Caco-2 (cell line): ENCODE measurements at regions not wholly inside any gene's neighbourhood (a gene's known extent, or its start where the extent isn't known, plus 50 kb on each side); places are given as distances from the start of the nearest gene placed in this dataset.

Source experiments
- BruUV-seq: library from RNA; stranded (reverse); fragments of 400-500 nt; replicated peaks from 2 replicates; lab custom pipeline; 2021; lab: Mats Ljungman, UMichigan
- CTCF ChIA-PET: fragments of 300-600 bp; sonication (Branson Sonifier 250); formaldehyde crosslinking; loops from one replicate; lab custom pipeline; 2022; ENCODE audit warnings: antibody characterized with exemption; lab: Charles Lee
- POLR2A ChIA-PET: fragments of 300-600 bp; sonication (Branson Sonifier 250); formaldehyde crosslinking; loops from one replicate; lab custom pipeline; 2022; ENCODE audit warnings: antibody characterized with exemption; lab: Charles Lee
- DNase-seq, 2 experiments: peaks; one replicate each; pipeline versions ENCODE4 v3.0.0 to v3.0.0-alpha.2; 2020 to 2022
- H3K27me3 ChIP-seq: replicated peaks from 2 replicates; pipeline ENCODE4 v1.6.0; 2011; ENCODE audit warnings: low read length; ENCODE audit not compliant: control insufficient read depth, insufficient read depth
- H3K36me3 ChIP-seq: 2 replicates; pipeline ENCODE4 v1.5.1; 2011; ENCODE audit warnings: low read length; ENCODE audit not compliant: control insufficient read depth, insufficient read depth
- H3K4me1 ChIP-seq: fragments of 250-450 bp; sonication (Bioruptor Pico); 2 replicates; pipeline ENCODE4 v1.5.1; 2020; ENCODE audit warnings: mild to moderate bottlenecking
- H3K4me3 ChIP-seq: 2 replicates; pipeline ENCODE4 v1.5.1; 2011; ENCODE audit warnings: low read depth, mild to moderate bottlenecking, control low read depth, low read length
- H3K9me3 ChIP-seq: fragments of 250-450 bp; sonication (Bioruptor Pico); 2 replicates; pipeline ENCODE4 v1.5.1; 2020; ENCODE audit warnings: mild to moderate bottlenecking, moderate library complexity
- H3K27ac Mint-ChIP-seq: one replicate; pipeline ENCODE4 v1.8.0; 2022; ENCODE audit warnings: mixed read lengths; ENCODE audit not compliant: unreplicated experiment
- H3K27me3 Mint-ChIP-seq: one replicate; pipeline ENCODE4 v1.8.0; 2022; ENCODE audit warnings: mixed read lengths; ENCODE audit not compliant: insufficient read depth, unreplicated experiment
- H3K36me3 Mint-ChIP-seq: one replicate; pipeline ENCODE4 v1.8.0; 2022; ENCODE audit warnings: mild to moderate bottlenecking, mixed read lengths; ENCODE audit not compliant: insufficient read depth, unreplicated experiment
- H3K4me1 Mint-ChIP-seq: one replicate; pipeline ENCODE4 v1.8.0; 2022; ENCODE audit warnings: low read depth, mixed read lengths; ENCODE audit not compliant: unreplicated experiment
- H3K4me3 Mint-ChIP-seq: one replicate; pipeline ENCODE4 v1.8.0; 2022; ENCODE audit warnings: mild to moderate bottlenecking, moderate library complexity, mixed read lengths; ENCODE audit not compliant: unreplicated experiment
- H3K9me3 Mint-ChIP-seq: one replicate; pipeline ENCODE4 v1.8.0; 2022; ENCODE audit warnings: mixed read lengths; ENCODE audit not compliant: unreplicated experiment
- CTCF ChIP-seq, 2 experiments: fragments of 200-600 bp in 1 of 2; IDR thresholded peaks; 1 replicate in 1 of 2; 2 replicates in 1 of 2; pipeline versions ENCODE4 v1.5.1 to v1.8.0; 2011 to 2022; ENCODE audit warnings: antibody characterized with exemption in 1 of 2, control low read depth in 1 of 2, inconsistent platforms in 1 of 2, low read depth in 1 of 2, low read length in 1 of 2, mild to moderate bottlenecking in 1 of 2, moderate library complexity in 1 of 2; ENCODE audit not compliant: insufficient read depth in 1 of 2, severe bottlenecking in 1 of 2, unreplicated experiment in 1 of 2
- intact Hi-C: fragments of 100-400 bp; cut with micrococcal nuclease; formaldehyde crosslinking; loops from one replicate; pipeline ENCODE4 v1.10.0; 2022; ENCODE audit not compliant: unreplicated experiment

DNA sequence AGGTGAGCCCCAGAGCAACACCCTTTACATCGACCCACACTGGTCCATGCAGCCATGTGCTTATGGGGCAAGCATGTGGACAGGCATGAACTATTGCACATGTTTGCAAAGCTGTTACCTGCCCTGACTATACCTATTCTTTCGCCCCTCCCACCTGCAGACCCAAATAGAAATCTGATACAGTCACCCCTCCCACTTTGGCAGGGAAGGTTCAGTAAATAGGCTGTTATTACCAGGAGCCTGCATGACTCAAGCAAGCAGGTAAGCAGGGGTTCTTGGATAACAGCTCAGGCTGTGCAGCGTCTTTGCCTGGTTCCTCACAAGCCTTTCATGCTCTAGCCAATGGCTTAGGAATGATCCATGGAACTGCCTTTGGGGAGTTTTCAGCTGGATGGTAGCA is 122.7 kb upstream of the DIPK2B start:
- no peaks in the 10 kb centered on the region for H3K27me3 ChIP-seq
- no peaks in the 10 kb centered on the region for H3K36me3 ChIP-seq
- POLR2A ChIA-PET = no interaction called here
- H3K4me3 Mint-ChIP-seq = no peak overlapping the region
- no peak for DNase-seq
- no peaks in the 10 kb centered on the region for H3K4me1 ChIP-seq
- H3K4me3 ChIP-seq = no peak overlapping the region
- TF ChIP-seq CTCF (IDR thresholded peaks at IDR 0.05; ENCODE audit: insufficient read depth in 1 of 2, low read depth in 1 of 2, low read length in 1 of 2, severe bottlenecking in 1 of 2, unreplicated experiment in 1 of 2) = no peak
- CTCF ChIA-PET = no interaction called here
- intact Hi-C loops = loop anchor here (10.0 kb wide), 1 partner anchor 1081 kb away; no protein-coding TSS in a partner anchor
- H3K9me3 ChIP-seq = no peaks in the 10 kb centered on the region
- peaks cover 3% of the 10 kb centered on the region for H3K27me3 Mint-ChIP-seq
- no peaks in the 10 kb centered on the region for H3K4me1 Mint-ChIP-seq
- BruUV-seq = no TSS peak
- no peaks in the 10 kb centered on the region for H3K9me3 Mint-ChIP-seq
- H3K36me3 Mint-ChIP-seq = no peaks in the 10 kb centered on the region
- H3K27ac Mint-ChIP-seq = no peak overlapping the region

DNA sequence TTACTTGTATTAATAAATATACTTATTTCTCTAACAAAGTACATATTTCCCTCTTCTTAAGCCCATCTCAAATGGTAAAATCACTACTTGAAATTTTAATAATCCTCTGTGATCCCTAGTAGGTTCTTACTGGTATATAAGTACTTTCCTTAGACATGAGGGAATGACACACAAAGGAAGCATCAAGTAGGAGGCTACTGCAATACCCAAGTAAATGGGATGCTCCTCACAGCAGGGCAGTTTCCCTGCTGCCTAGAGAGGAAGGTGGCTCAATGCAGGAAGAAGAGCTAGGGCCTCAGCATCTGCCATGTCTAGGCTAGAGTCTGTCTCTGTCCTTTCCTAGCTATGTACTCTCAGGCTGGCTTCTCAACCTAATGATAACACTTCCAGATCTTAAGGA is 122.1 kb upstream of the DIPK2B start:
- DNase-seq = no peak
- TF ChIP-seq CTCF (IDR thresholded peaks at IDR 0.05; ENCODE audit: insufficient read depth in 1 of 2, low read depth in 1 of 2, low read length in 1 of 2, severe bottlenecking in 1 of 2, unreplicated experiment in 1 of 2) = no peak
- ChIA-PET CTCF (no interaction called here), POLR2A (no interaction called here)
- no peaks in the 10 kb centered on the region for H3K9me3 ChIP-seq
- no peak overlapping the region for H3K27ac Mint-ChIP-seq
- H3K4me1 ChIP-seq = no peaks in the 10 kb centered on the region
- no peaks in the 10 kb centered on the region for H3K36me3 ChIP-seq
- H3K36me3 Mint-ChIP-seq = no peaks in the 10 kb centered on the region
- no peak overlapping the region for H3K4me3 Mint-ChIP-seq
- H3K4me3 ChIP-seq = no peak overlapping the region
- no peaks in the 10 kb centered on the region for H3K27me3 ChIP-seq
- H3K27me3 Mint-ChIP-seq = peaks cover 3% of the 10 kb centered on the region
- BruUV-seq = no TSS peak
- H3K9me3 Mint-ChIP-seq = no peaks in the 10 kb centered on the region
- H3K4me1 Mint-ChIP-seq = no peaks in the 10 kb centered on the region
- intact Hi-C loops = loop anchor here (10.0 kb wide), 1 partner anchor 1082 kb away; no protein-coding TSS in a partner anchor

GRCh38 chrX:45322382-45322781 is 121.7 kb upstream of the DIPK2B start:
- POLR2A ChIA-PET = no interaction called here
- Histone ChIP-seq H3K27me3 (no peaks in the 10 kb centered on the region), H3K4me1 (no peaks in the 10 kb centered on the region), H3K4me3 (no peak overlapping the region), H3K9me3 (no peaks in the 10 kb centered on the region), H3K36me3 (no peaks in the 10 kb centered on the region)
- CTCF ChIA-PET = no interaction called here
- intact Hi-C loops = loop anchor here (10.0 kb wide), 1 partner anchor 1082 kb away; no protein-coding TSS in a partner anchor
- Mint-ChIP-seq H3K9me3 (no peaks in the 10 kb centered on the region), H3K4me3 (no peak overlapping the region), H3K27ac (no peak overlapping the region), H3K4me1 (no peaks in the 10 kb centered on the region), H3K36me3 (no peaks in the 10 kb centered on the region), H3K27me3 (peaks cover 3% of the 10 kb centered on the region)
- TF ChIP-seq CTCF (IDR thresholded peaks at IDR 0.05; ENCODE audit: insufficient read depth in 1 of 2, low read depth in 1 of 2, low read length in 1 of 2, severe bottlenecking in 1 of 2, unreplicated experiment in 1 of 2) = peak in 1 of 2 experiments; percentile 39
- no TSS peak for BruUV-seq
- peak; percentile 31 to 35 for DNase-seq
